HG03280 (cell line): ENCODE measurements at regions not wholly inside any gene's neighbourhood (a gene's known extent, or its start where the extent isn't known, plus 50 kb on each side); places are given as distances from the start of the nearest gene placed in this dataset.
"Not testable (repeated sequence)": the region's sequence is repeated elsewhere in the genome, so short reads cannot be mapped to it uniquely, and the experiment has no call there.

ENCODE experiments used
- ATAC-seq: cut with Tn5 transposase; IDR thresholded peaks from one replicate; pipeline ENCODE4 v1.9.1; 2021; ENCODE audit warnings: mild to moderate bottlenecking, moderate library complexity; ENCODE audit not compliant: unreplicated experiment

DNA sequence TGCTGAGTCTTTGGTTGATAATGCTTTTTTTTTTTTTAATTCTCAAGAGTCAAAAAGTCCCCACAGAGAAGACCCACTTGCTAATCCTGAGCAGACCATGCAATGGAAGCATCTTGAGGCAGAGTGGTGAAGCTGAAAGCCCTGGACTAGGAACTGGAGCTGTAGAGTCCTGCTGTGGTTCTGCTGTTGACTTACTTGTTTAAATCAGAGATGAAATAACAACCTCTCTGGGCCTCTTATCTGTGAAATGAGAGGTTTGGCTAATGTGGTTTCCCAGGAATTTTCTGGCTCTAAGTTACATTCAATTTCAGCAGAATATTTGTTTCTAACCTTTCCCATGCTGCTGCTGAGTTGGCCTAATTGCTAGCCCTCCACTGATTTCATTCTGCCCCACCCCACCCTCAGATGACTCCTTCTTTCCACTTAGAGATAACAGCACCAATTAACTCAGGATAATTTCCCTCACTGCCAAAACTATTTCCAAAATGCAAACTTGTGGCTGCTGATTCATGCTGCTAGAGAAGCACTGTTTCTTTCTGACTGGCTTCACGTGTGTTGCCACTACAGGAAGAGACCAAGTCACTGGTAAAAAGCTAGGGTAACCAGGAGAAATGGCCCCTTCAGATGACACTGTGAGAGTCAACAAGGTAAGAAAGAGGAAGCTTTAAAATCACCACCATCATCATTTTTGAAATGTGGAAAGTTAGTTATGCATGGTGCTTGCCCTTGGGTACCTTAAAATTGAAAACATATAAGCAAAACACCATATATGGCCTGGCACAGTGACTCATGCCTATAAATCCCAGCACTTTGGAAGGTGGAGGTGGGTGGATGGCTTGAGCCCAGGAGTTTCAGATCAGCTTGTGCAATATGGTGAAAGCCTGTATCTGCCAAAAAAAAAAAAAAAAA is 326.4 kb downstream of the DCHS2 start:
- ATAC-seq = no peak

DNA sequence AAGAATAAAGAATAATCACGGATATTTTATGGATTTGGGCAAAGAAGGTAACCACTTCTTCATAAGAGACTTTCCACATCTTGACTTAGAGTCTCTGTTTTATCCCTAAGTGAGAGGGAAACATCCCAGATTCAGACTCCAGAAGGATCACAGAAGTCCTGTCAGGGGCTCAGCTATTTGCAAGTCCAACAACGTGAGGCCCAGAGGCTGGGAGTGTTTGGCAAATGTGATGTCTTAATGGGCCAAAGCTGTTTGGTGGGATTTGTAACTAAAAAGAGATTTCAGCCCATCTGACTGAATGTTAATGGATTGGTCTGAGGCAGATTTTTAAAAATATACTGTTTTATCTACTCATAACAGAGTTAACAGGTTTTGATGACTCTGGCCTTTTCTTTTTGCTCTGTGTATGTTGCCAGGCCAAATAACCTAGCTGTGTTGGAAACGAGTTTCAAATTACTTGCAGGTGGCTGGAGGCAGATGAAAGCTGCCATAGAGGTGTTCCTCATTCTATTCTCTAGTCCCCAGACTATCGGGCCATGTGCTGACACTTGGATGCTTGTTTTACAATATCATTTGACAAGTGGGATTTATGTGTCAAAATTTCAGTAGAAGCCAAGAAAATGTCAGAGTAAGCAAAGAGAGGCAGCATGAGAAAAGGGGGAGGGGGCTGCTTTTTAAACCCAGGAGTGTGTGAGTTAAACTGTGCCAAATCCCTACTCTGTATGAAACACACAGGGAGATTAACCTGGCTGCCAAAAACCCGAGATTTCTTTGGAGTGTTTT is 330.9 kb downstream of the DCHS2 start:
- no peak for ATAC-seq

DNA sequence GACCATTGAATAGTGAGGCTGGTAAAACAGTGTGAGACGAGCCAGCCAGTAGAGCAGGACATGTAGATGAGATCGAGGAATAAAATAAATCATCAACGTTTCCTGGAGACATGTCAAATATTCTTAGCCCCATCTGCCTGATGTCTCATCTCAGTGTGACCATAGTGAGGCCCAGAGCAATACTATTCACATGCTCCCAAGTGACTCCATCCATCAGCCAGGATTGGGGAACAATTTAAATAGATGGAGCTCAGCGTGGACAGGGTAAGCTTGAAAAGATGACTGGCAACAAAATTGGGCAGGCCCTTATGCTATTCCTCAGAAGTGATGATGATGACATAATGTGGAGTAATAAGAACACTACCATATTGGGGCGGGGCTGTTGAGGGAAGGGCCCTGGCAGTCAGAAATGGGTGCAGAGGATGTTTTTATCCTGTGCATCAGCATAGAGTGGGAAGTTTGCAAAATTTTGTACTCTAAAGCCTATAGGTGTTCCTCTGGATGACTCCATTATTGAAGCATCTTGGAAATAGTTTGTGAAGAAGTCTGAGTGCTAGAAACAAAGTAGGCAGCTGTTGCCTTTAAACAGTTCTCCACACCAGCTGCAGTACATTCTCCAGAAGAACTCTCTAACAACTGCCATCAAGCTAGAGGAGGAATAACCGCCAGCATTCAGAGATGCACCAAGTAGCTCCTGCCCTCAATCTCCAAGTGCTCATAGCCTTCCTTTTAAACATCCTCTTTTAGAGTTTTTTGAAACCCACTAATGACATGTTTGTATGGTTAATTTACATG is 333.0 kb downstream of the DCHS2 start:
- ATAC-seq = no peak

DNA sequence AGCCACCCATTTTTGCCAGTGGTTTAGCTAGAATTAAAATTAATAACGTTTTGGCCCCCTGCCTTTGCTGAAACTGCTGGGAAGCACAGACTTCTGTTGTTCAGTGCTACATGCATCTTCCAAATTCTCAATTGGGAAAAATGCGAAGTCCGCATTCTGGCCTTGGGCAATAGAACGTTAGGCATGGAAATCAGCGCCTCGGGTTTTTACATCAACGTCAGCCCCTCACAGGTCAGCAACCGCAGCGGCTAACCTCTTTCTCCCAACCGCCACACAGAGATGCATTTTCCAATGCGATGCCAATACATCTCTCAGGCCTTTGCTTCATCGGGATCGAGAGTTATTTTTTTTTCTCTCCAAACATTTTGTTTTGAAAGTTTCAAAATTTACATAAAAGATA is 339.1 kb downstream of the DCHS2 start:
- no peak for ATAC-seq

DNA sequence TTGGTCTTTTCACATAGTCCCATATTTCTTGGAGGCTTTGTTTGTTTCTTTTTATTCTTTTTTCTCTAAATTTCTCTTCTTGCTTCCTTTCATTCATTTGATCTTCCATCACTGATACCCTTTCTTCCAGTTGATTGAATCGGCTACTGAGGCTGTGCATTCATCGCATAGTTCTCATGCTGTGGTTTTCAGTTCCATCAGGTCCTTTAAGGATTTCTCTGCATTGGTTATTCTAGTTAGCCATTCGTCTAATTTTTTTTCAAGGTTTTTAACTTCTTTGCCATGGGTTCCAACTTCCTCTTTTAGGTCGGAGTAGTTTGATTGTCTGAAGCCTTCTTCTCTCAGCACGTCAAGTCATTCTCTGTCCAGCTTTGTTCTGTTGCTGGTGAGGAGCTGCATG is 342.4 kb downstream of the DCHS2 start:
- ATAC-seq = not testable (repeated sequence)

DNA sequence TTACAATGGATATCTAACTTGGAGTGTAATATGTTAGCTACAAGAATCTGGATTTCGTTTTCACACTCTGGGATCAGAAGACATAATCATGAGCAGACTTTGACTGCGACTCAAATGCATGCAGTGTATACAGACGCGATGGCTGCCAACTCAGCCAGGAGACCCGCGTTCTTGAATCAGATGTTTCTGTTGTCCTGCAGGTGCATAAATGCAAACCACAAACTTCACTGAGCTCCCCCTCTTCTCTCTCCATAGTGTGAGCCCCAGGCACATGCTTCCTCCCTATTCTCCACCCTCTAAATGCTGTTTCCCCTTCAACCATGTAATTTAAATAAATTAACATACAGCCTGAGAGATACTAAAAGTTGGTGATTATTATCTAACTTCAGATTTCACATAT is 347.9 kb downstream of the DCHS2 start:
- ATAC-seq = no peak

DNA sequence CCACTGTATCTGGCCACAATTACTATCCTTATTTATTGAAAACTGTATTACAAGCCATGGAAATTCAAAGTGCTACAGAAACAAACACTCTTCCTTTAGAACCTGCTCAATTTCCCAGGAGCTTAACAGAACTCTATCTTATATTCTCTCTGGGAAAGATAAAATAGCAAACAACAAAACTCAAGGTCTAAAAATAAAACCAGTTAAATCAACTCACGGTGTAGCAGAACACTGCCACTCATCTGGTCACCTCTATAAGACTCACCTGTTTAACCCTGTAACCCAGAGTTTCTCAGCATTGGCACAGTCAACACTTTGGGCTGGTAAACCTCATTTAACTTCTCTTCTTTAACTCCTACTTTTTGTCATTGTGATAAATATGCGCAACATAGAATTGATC is 348.9 kb downstream of the DCHS2 start:
- ATAC-seq = no peak

DNA sequence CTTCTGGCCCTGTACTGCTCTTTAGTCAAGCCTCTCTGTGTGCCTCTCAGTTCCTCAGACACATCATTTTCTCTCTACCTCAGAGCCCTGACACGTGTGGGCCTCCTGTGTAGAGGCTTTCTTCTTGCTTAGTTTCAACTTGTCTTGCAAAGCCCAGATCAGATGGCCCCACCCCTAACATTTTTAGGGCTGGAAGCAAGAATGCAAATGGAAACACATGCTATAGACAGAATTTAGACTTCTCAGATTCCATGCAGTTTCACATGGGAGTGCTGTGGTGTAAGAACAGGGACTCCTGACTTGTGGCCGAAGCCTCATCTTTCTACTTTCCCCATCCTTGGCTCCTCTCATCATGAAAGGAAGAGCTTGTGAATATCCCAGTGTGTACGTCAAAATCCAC is 350.7 kb downstream of the DCHS2 start:
- ATAC-seq = no peak

DNA sequence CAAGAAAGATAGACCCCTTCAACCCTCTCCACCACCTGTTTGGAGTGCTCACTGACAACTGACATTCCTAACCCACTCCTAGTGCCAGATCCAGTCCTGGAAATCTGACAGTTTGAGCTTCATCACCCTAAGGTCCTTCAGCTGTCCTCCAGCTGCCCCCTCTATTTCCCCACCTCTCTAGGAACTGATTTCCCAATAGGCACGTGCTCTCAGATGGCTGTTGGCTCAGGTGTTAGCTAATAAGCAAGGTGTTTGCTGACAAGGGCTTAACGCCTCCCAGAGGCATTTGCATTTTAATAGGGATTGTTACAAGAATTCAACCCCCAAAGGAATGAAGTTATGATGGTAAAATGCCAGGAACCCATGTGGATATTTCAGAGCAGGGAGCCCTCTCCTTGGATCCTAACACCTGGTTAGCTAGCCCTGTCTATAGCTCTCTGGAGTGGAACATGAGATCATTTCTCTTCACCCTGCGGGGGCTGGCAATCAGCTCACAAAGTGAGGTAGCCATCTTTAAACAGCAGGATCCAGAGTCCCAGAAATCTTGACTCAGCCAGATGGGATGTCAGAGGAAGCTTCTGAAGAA is 348.5 kb upstream of the SFRP2 start:
- no peak for ATAC-seq

DNA sequence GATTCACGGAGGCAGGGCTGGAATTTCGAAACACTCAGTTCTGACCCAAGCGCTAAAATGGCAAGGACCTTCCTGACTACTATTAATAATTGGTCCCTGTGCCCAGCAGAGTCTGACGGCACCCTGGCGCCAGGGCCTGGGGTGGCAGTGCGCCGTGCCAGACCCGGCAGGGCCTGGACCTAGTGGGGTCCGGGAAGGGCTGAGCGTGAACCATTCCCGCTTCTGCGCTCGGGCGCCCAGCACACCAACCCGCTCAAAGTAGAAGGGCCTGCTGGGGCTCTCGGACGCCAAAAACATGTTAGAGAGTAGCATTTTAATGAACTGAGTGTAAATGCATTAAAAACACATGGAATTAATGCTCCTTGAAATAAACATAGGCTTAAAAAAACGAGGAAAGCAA is 346.7 kb upstream of the SFRP2 start:
- no peak for ATAC-seq

DNA sequence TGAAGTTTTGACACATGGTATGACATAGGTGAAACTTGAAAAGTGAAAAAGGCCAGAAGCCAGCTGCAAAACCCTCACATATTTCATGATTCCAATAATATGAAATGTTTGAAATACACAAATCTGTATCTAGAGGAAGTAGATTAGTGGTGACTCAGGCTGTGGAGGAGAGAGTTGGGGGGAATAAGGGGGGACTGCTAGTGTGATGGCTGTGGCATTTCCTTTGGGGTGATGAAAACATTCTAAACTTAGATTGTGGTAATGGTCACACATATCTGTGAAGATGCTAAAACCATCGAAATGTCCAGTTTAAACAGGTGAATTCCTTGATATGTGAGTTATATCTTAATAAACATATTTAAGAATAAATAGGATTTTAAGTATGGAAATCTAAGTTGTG is 343.5 kb upstream of the SFRP2 start:
- no peak for ATAC-seq

DNA sequence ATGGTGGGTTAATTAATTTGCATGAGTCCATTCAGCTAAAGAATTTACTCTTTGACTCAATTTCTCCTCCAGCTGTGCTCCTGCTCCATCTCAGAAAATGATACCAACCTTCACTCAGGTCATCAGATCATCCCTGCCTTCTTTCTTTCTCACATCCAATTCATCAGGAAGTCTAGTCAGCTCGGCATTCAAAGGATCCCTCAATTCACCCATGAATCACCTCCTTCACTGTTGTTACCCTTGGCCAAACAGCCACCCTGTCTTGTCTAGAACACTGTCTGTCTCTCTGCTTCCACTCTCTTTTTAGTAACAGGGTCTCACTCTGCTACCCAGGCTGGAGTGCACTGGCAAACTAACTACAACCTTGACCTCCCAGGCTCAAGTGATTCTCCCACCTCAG is 337.4 kb upstream of the SFRP2 start:
- ATAC-seq = no peak

DNA sequence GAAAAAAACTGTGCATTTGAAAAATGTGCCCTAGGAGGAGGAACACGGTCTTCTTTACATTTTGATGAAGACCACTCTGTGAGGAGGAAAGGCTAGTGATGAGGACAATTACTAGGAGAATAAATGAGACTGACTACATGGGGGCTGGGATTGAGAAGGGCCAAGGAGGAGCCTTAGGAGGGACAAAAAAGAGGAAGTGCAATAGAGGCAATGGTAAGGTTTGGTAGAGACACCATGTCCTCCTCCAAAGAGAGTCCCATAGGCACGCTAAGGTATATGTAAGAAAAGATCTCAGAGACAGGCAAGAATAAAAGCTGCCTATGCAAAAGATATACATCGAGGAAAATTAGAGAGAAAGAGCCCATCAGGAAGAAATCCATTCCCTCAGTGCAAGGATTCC is 336.5 kb upstream of the SFRP2 start:
- ATAC-seq = no peak

DNA sequence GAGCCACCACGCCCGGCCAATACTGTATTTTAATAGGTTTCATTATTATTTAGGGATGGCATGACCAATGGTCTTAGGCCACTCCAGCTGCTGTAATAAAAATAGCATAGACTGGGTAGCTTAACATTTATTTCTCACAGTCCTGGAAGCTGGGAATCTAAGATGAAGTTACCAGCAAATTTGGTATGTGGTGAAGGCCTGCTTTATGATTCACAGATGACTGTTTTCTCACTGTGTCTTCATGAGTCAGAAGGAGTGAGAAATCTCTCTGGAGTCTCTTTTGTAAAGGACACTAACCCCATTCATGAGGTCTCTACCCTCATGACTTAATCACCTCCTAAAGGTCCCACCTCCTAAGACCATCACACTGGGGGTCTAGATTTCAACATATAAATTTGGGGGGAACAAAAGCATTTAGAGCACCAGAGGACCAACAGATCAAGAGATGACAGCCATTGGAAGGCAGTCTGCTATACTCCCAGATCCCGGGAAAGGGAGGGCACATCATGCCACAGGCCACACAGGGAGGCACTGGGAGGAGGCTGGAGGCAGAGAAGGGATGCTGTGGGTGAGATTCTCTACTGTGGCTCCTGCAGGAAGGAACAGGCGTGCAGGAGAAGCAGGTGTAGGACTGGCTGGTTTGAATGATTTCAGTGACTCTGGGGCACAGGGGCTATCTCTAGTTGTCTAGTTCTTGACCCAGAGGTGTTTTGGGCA is 335.8 kb upstream of the SFRP2 start:
- no peak for ATAC-seq

DNA sequence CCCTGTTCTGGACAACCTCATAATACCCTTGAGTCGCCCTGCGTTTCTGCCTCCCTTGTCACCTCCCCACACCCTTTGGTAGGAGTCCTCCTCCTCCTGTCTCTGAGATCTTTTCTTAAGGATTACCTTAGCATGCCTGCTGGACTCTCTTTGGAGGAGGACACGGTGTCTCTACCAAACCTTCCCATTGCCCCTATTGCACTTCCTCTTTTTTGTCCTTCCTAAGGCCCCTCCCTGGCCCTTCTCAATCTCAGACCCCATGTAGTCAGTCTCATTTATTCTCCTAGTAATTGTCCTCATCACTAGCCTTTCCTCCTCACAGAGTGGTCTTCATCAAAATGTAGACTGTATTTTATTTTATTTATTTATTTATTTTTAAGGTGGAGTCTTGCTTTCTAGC is 335.0 kb upstream of the SFRP2 start:
- ATAC-seq = no peak

DNA sequence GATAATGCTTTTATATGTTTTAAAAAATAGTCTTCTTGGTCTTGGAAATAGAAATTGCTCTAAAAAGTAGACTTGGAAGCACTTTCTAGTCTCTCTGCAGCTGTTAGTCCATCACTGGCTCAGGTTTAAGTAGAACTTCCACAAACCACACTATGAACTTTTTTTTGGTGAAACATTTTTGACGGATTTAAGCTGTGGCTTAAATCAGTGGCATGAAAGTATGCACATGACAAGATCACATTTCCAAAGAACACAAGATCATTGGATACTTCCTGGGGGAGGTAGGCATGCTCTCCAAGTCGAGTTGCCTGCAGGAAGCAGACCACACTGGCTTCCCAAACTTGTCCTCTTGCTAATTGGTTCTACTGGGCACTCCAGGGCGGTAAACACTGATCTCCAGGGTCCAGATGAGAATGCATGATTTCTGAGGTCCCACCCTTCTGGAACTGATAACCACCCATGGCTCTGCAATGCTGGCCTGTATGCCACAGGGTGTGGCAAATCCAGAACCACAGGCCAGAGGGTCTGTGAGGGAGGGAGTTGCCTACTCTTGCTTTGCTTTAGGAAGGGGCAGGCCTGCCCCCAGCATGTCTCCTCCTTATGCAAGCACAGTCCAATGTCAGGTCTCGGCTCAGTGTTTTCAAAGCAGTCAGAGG is 331.9 kb upstream of the SFRP2 start:
- ATAC-seq = no peak

DNA sequence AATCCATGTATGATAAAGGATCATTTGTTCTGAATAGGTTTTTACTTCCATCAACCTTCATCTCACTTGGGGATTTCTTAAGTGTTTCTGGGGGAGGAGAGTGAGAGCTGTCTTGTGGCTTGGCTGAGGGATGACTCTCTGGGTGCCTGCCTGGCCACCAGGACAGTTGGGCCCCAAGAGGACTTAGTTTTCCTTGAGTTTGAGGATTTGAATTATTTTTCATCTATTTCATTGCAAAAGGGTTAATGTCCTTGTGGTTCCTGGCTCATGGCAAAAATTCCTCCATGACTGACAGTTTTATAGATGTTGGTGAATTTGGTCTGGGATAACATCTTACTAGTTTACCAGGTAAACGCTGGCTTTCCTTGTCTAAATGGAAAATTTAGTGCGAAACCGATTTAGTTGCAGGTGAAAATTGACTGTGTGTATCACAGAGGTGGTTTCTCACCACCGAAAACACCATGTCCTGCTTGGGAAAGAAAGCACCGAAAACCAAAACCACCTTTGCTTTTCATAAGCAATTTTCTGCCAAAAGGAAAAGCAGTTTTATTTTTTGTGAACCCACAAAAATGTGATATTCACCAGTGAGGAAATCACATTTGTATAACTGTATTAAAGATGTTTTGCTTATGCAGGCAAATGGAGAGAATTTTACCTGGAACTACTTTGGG is 331.3 kb upstream of the SFRP2 start:
- ATAC-seq = no peak

DNA sequence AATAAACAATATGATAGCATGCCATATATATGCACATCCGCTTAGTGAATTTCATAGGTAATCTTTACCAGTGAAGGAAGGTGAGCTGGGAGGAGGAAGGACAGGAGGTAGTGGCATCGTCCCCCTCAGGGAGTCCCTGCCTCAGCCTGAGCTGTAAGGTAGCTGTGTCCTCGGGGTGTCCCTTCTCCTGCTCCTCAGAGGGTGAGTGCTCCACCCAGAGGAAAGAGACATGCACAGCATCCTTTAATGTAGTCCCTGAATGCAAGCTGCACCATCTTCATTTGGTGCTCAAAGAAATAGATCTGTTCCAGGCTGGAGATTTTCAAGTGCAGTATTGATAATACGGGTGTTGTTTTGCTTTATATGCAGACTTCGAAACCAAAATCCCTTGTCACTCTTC is 330.4 kb upstream of the SFRP2 start:
- ATAC-seq = no peak

DNA sequence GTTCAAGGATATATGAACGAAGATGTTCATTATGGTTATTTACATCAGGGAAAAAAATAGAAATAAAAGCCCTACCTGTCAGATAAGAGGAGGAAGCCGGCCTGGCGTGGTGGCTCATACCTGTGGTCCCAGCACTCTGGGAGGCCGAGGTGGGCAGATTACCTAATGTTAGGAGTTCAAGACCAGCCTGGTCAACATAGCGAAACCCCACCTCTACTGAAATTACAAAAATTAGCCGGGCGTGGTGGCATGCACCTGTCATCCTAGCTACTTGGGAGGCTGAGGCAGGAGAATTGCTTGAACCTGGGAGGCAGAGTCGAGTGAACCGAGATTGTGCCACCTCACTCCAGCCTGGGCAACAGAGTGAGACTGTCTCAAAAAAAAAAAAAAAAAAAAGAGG is 328.8 kb upstream of the SFRP2 start:
- ATAC-seq = not testable (repeated sequence)
